Endothelial cell of umbilical vein (primary cell): ENCODE measurements at regions not wholly inside any gene's neighbourhood (a gene's known extent, or its start where the extent isn't known, plus 50 kb on each side); places are given as distances from the start of the nearest gene placed in this dataset.

Source experiments
- POLR2A ChIP-seq: IDR thresholded peaks from 2 replicates; pipeline ENCODE4 v1.6.1; 2012; ENCODE audit warnings: low read depth, mild to moderate bottlenecking, control low read depth, low read length
- TF ChIP-seq, protein P1 (sequence below), 2 donors: IDR thresholded peaks; 1 replicate in 1 of 2; 2 replicates in 1 of 2; pipeline ENCODE4 v1.5.1; 2011; ENCODE audit warnings: low read length in 2 of 2, mild to moderate bottlenecking in 2 of 2, moderate library complexity in 2 of 2, control low read depth in 1 of 2, inconsistent platforms in 1 of 2, low read depth in 1 of 2; ENCODE audit not compliant: insufficient read depth in 1 of 2; ENCODE audit errors: extremely low read depth in 1 of 2
- TF ChIP-seq, protein P2 (sequence below): IDR thresholded peaks from 2 replicates; pipeline ENCODE4 v1.6.1; 2011; ENCODE audit not compliant: insufficient read depth, insufficient read length

DNA sequence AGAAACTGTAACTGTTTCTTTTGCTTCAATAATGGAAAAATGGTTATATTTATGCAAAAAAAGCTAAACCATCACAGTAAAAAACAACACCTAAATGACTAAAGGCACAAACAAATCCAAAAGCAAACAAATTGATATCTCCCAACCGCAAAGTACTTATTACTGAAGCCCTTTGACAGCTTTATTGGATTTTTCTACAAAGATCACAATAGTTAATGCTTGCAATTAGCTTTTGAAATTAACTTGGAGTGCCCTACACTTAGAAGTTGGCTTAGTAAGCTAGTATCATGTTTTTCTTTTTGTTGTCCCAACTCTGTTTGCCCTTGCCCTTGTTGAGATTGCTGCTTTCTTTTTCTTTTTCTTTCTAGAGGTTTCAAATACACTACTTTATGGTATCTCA, 257.5 kb downstream of the INHBA start:
- TF ChIP-seq, protein P1, sequence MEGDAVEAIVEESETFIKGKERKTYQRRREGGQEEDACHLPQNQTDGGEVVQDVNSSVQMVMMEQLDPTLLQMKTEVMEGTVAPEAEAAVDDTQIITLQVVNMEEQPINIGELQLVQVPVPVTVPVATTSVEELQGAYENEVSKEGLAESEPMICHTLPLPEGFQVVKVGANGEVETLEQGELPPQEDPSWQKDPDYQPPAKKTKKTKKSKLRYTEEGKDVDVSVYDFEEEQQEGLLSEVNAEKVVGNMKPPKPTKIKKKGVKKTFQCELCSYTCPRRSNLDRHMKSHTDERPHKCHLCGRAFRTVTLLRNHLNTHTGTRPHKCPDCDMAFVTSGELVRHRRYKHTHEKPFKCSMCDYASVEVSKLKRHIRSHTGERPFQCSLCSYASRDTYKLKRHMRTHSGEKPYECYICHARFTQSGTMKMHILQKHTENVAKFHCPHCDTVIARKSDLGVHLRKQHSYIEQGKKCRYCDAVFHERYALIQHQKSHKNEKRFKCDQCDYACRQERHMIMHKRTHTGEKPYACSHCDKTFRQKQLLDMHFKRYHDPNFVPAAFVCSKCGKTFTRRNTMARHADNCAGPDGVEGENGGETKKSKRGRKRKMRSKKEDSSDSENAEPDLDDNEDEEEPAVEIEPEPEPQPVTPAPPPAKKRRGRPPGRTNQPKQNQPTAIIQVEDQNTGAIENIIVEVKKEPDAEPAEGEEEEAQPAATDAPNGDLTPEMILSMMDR (IDR thresholded peaks at IDR 0.05; ENCODE audit: extremely low read depth in 1 of 2, insufficient read depth in 1 of 2, low read depth in 1 of 2, low read length in 2 of 2) = no peak
- TF ChIP-seq, protein P2, sequence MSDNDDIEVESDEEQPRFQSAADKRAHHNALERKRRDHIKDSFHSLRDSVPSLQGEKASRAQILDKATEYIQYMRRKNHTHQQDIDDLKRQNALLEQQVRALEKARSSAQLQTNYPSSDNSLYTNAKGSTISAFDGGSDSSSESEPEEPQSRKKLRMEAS = no peak
- no peak for TF ChIP-seq POLR2A
